IMR-90 (cell line): ENCODE measurements at regions not wholly inside any gene's neighbourhood (a gene's known extent, or its start where the extent isn't known, plus 50 kb on each side); places are given as distances from the start of the nearest gene placed in this dataset.

Experiments
- ATAC-seq: fragments of 200-7000 bp; cut with Tn5 transposase; 2 replicates; pipeline ENCODE4 v1.9.1; 2020; ENCODE audit warnings: low read depth, mild to moderate bottlenecking, moderate library complexity
- BruUV-seq: library from RNA; stranded (reverse); fragments of 400-500 nt; replicated peaks from 2 replicates; lab custom pipeline; 2021; lab: Mats Ljungman, UMichigan
- CTCF ChIA-PET: fragments of 300-600 bp; formaldehyde crosslinking; extraction: SDS; loops from one replicate; lab custom pipeline; 2021; ENCODE audit warnings: antibody characterized with exemption; lab: Yijun Ruan, JAX
- POLR2A ChIA-PET: fragments of 300-600 bp; sonication (Branson Sonifier 250); formaldehyde crosslinking; loops from one replicate; lab custom pipeline; 2022; ENCODE audit warnings: antibody characterized with exemption; ENCODE audit not compliant: unreplicated experiment; lab: Charles Lee
- DNase-seq: peaks from one replicate; pipeline ENCODE4 v3.0.0; 2013
- H2AFZ ChIP-seq: replicated peaks from 2 replicates; pipeline ENCODE3; 2013; ENCODE audit warnings: low read length, mild to moderate bottlenecking; ENCODE audit not compliant: poor library complexity
- H2AK5ac ChIP-seq: 2 replicates; pipeline ENCODE4 v1.6.1; 2013; ENCODE audit warnings: low read depth, low read length, inconsistent platforms
- H2AK9ac ChIP-seq: replicated peaks from 2 replicates; pipeline ENCODE3; 2013; ENCODE audit warnings: mild to moderate bottlenecking, low read depth, low read length, moderate library complexity; ENCODE audit not compliant: poor library complexity
- H2BK120ac ChIP-seq: 2 replicates; pipeline ENCODE4 v1.6.1; 2013; ENCODE audit warnings: low read depth, low read length, inconsistent platforms
- H2BK15ac ChIP-seq: 3 replicates; pipeline ENCODE4 v1.6.1; 2013; ENCODE audit warnings: low read depth, low read length, inconsistent platforms
- H2BK20ac ChIP-seq: 2 replicates; pipeline ENCODE4 v1.6.1; 2013; ENCODE audit warnings: low read depth, mild to moderate bottlenecking, inconsistent platforms, low read length, moderate library complexity
- H2BK5ac ChIP-seq: 2 replicates; pipeline ENCODE4 v1.6.1; 2013; ENCODE audit warnings: mild to moderate bottlenecking, low read depth, low read length, inconsistent platforms; ENCODE audit not compliant: poor library complexity, severe bottlenecking
- H3K14ac ChIP-seq: replicated peaks from 2 replicates; pipeline ENCODE4 v1.6.1; 2013; ENCODE audit warnings: low read depth, low read length, inconsistent platforms
- H3K18ac ChIP-seq: 2 replicates; pipeline ENCODE4 v1.6.1; 2013; ENCODE audit warnings: low read depth, low read length, control low read depth
- H3K23ac ChIP-seq: 2 replicates; pipeline ENCODE4 v1.6.1; 2013; ENCODE audit warnings: low read depth, low read length, inconsistent platforms
- H3K27ac ChIP-seq: 2 replicates; pipeline ENCODE4 v1.5.1; 2013; ENCODE audit warnings: mild to moderate bottlenecking, control low read depth, low read length; ENCODE audit not compliant: insufficient read depth
- H3K27me3 ChIP-seq: 2 replicates; pipeline ENCODE4 v1.6.1; 2013; ENCODE audit warnings: low read length; ENCODE audit not compliant: control insufficient read depth, insufficient read depth
- H3K36me3 ChIP-seq: 2 replicates; pipeline ENCODE4 v1.6.1; 2013; ENCODE audit warnings: low read length, mixed read lengths; ENCODE audit not compliant: control insufficient read depth, insufficient read depth
- H3K4ac ChIP-seq: 2 replicates; pipeline ENCODE4 v1.6.1; 2013; ENCODE audit warnings: low read depth, low read length, inconsistent platforms
- H3K4me1 ChIP-seq: 2 replicates; pipeline ENCODE4 v1.6.1; 2013; ENCODE audit warnings: low read length, mixed read lengths; ENCODE audit not compliant: control insufficient read depth, insufficient read depth
- H3K4me2 ChIP-seq: 2 replicates; pipeline ENCODE4 v1.6.1; 2013; ENCODE audit warnings: low read depth, mild to moderate bottlenecking, control low read depth, low read length, moderate library complexity
- H3K4me3 ChIP-seq: 2 replicates; pipeline ENCODE4 v1.5.1; 2013; ENCODE audit warnings: low read depth, mild to moderate bottlenecking, control low read depth, low read length, moderate library complexity; ENCODE audit not compliant: insufficient read depth
- H3K56ac ChIP-seq: 2 replicates; pipeline ENCODE4 v1.6.1; 2013; ENCODE audit warnings: low read length, inconsistent platforms; ENCODE audit not compliant: insufficient read depth; ENCODE audit errors: extremely low read depth
- H3K79me1 ChIP-seq, 2 experiments: 2 replicates each; pipeline ENCODE4 v1.6.1; 2013; ENCODE audit warnings: low read length in 2 of 2, inconsistent platforms in 1 of 2, low read depth in 1 of 2
- H3K9ac ChIP-seq: 2 replicates; pipeline ENCODE4 v1.6.1; 2013; ENCODE audit warnings: low read depth, low read length, control low read depth
- H3K9me1 ChIP-seq: 2 replicates; pipeline ENCODE4 v1.6.1; 2013; ENCODE audit warnings: low read length, inconsistent platforms; ENCODE audit not compliant: insufficient read depth
- H3K9me3 ChIP-seq: 2 replicates; pipeline ENCODE4 v1.6.1; 2013; ENCODE audit warnings: low read length; ENCODE audit not compliant: control insufficient read depth, insufficient read depth
- H4K20me1 ChIP-seq: 2 replicates; pipeline ENCODE4 v1.6.1; 2013; ENCODE audit warnings: low read length, inconsistent platforms; ENCODE audit not compliant: insufficient read depth
- H4K5ac ChIP-seq: 2 replicates; pipeline ENCODE4 v1.6.1; 2013; ENCODE audit warnings: mild to moderate bottlenecking, low read depth, low read length, control low read depth
- H4K8ac ChIP-seq, 2 experiments: 2 replicates each; pipeline ENCODE4 v1.6.1; 2013; ENCODE audit warnings: low read depth in 2 of 2, low read length in 2 of 2, control low read depth in 1 of 2, inconsistent platforms in 1 of 2
- H4K91ac ChIP-seq: 2 replicates; pipeline ENCODE4 v1.6.1; 2013; ENCODE audit warnings: low read depth, low read length, inconsistent platforms; ENCODE audit not compliant: insufficient read depth
- RFX5 ChIP-seq: IDR thresholded peaks from 2 replicates; pipeline ENCODE4 v1.8.0; 2012; ENCODE audit warnings: low read depth, mild to moderate bottlenecking, low read length, moderate library complexity
- WGBS, 2 experiments: methylation state at CpG; one replicate each; pipeline versions ENCODE4 v1.1.5 to v1.1.7; 2013; ENCODE audit warnings: missing lambda C conversion rate in 2 of 2; ENCODE audit not compliant: insufficient read length in 1 of 2; ENCODE audit errors: extremely low coverage in 2 of 2; 5-methylcytosine and 5-hydroxymethylcytosine counted together
- dilution Hi-C: fragments of 300-500 bp; cut with HindIII; formaldehyde crosslinking; loops from one replicate; pipeline ENCODE4 v1.14.3; 2018; ENCODE audit warnings: low sequenced_read_pairs; ENCODE audit not compliant: unreplicated experiment
- in situ Hi-C: fragments of 300-500 bp; cut with MboI; formaldehyde crosslinking; loops from 3 replicates; pipeline ENCODE4 v1.14.3; 2019; ENCODE audit warnings: low sequenced_read_pairs, inconsistent platforms, mixed read lengths
- intact Hi-C: fragments of 100-400 bp; cut with micrococcal nuclease; formaldehyde crosslinking; loops from 2 replicates; pipeline ENCODE4 v1.10.0; 2022

- H4K20me1 ChIP-seq, result no peaks in the 10 kb centered on the region
- intact Hi-C loops, result loop anchor here (5.0 kb wide), 1 partner anchor 1797 kb away; no protein-coding TSS in a partner anchor
- in situ Hi-C loops, result loop anchor here (10.0 kb wide), 1 partner anchor 245 kb away; no protein-coding TSS in a partner anchor
Observed at GRCh38 chrX:136950211-136950610, 69.7 kb upstream of the RBMX start.

More at GRCh38 chrX:136950211-136950610, 69.7 kb upstream of the RBMX start:
- Histone ChIP-seq H3K23ac (no peak overlapping the region), H2BK120ac (no peak overlapping the region), H3K36me3 (no peaks in the 10 kb centered on the region), H3K27ac (no peak overlapping the region), H2BK5ac (no peak overlapping the region), H3K4me1 (no peaks in the 10 kb centered on the region), H3K9me1 (no peaks in the 10 kb centered on the region), H2BK15ac (no peak overlapping the region), H3K18ac (no peak overlapping the region), H2AFZ (no peak overlapping the region), H2AK5ac (no peak overlapping the region), H3K27me3 (no peaks in the 10 kb centered on the region), H3K4me2 (no peak overlapping the region), H4K5ac (no peak overlapping the region), H2BK20ac (no peak overlapping the region), H3K9ac (no peak overlapping the region), H4K91ac (no peak overlapping the region), H3K9me3 (no peaks in the 10 kb centered on the region), H3K4me3 (no peak overlapping the region), H3K79me1 (no peaks in the 10 kb centered on the region), H4K8ac (no peak overlapping the region), H2AK9ac (no peak overlapping the region), H3K14ac (no peak overlapping the region), H3K56ac (no peak overlapping the region), H3K4ac (no peak overlapping the region)
- no TSS peak for BruUV-seq
- DNase-seq, result no peak
- no peak for ATAC-seq
- 40% methylated on average over 1 of the region's 4 CpGs; no CpG with 5 or more reads in 1 of the 2 experiments for WGBS, 2 experiments
- CTCF ChIA-PET, result no interaction called here
- POLR2A ChIA-PET, result no interaction called here
- no peak for TF ChIP-seq RFX5
- dilution Hi-C loops, result no loop called here
